ENCODE measurements at regions not wholly inside any gene's neighbourhood (a gene's known extent, or its start where the extent isn't known, plus 50 kb on each side); places are given as distances from the start of the nearest gene placed in this dataset.

DNA sequence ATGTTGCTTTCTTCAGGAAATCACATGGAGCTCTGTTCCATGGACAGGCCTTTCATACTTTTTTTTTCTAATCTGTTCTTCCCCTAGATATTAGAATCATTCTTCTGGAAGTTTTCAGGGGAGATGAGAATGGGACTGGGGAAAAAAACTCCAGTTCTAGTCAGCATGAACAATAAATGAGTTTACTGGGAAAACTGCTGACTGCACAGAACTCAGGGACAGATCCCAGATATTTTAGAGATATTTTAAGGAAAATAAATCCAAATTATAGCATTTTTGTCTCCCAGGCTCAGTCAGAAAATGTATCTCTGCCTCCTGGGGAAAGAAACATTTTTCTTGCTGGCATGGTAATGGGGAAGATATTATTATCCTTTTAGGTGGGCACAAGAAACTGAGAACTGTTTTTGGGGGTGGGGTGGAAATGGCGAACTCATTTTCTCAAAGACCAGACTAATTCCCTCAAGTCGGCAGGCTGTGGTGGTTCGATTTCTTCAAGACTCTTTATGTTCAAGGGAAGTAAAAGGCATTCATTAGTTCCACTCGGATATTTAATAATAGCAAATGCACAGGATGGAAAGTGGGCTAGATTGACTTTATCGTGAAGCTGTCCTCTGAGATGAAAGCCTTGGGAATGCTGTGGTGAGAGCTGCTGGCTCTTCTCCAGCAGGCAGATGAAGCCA lies 157.5 kb downstream of the ADRA2A start:
- peaks cover 10% of the 10 kb centered on the region for H3K27me3 Mint-ChIP-seq (ENCODE audit: low read depth)
- H3K79me1 ChIP-seq (ENCODE audit: insufficient read depth, low read depth, low read length, poor library complexity, severe bottlenecking) = no peaks in the 10 kb centered on the region
- H3K27ac ChIP-seq (ENCODE audit: insufficient read length, low read depth, low read length) = no peak overlapping the region
- H3K79me2 ChIP-seq (ENCODE audit: insufficient read depth, low read length) = no peaks in the 10 kb centered on the region
- no peak overlapping the region for H2BK120ac ChIP-seq (ENCODE audit: low read depth, low read length, poor library complexity, severe bottlenecking)
- no peak for DNase-seq
- peaks cover 0 to under 1% (median 0%) of the 10 kb centered on the region in 3 experiments; a peak in 1 of 7 replicates for H3K36me3 Mint-ChIP-seq (ENCODE audit: insufficient read depth in 1 of 3, low read depth in 3 of 3)
- no peak overlapping the region for H3K14ac ChIP-seq (ENCODE audit: insufficient read depth, low read length)
- no peak overlapping the region for H2BK15ac ChIP-seq (ENCODE audit: low read depth, low read length)
- no peak overlapping the region for H3K56ac ChIP-seq (ENCODE audit: insufficient read length, low read depth, low read length)
- H2AK5ac ChIP-seq (ENCODE audit: insufficient read length, low read length) = no peak overlapping the region
- no peak overlapping the region for H3K18ac ChIP-seq (ENCODE audit: insufficient read length, low read depth, low read length)
- no peaks in the 10 kb centered on the region for H4K20me1 ChIP-seq (ENCODE audit: control insufficient read depth, insufficient read depth, insufficient read length)
- no peaks in the 10 kb centered on the region for H3K23me2 ChIP-seq (ENCODE audit: insufficient read length, low read depth, low read length, poor library complexity, severe bottlenecking)
- no peak overlapping the region for H4K91ac ChIP-seq (ENCODE audit: insufficient read length, low read depth, low read length)
- no peaks in the 10 kb centered on the region for H3K4me1 Mint-ChIP-seq
- H3K4me1 ChIP-seq (ENCODE audit: insufficient read depth, low read length) = no peaks in the 10 kb centered on the region
- no peak overlapping the region for H2AFZ ChIP-seq (ENCODE audit: low read length)
- H4K5ac ChIP-seq (ENCODE audit: insufficient read length, low read depth, low read length) = no peak overlapping the region
- peaks cover under 1% of the 10 kb centered on the region in 2 experiments; a peak in 4 of 5 replicates for H3K9me3 Mint-ChIP-seq
- H2BK5ac ChIP-seq (ENCODE audit: insufficient read length, low read length) = no peak overlapping the region
- no peak overlapping the region for H3K4me2 ChIP-seq (ENCODE audit: insufficient read depth, insufficient read length, low read length)
- no peak overlapping the region for H3T11ph ChIP-seq (ENCODE audit: low read length)
- H3K4ac ChIP-seq (ENCODE audit: low read depth, low read length) = no peak overlapping the region
- no peak overlapping the region for H2BK12ac ChIP-seq (ENCODE audit: insufficient read length, low read depth, low read length)
- H3K23ac ChIP-seq (ENCODE audit: insufficient read length, low read depth, low read length) = no peak overlapping the region
- no peak overlapping the region for H2BK20ac ChIP-seq (ENCODE audit: low read depth, low read length, poor library complexity, severe bottlenecking)
- no CpG with 5 or more reads among the region's 5 CpGs for WGBS (ENCODE audit: extremely low coverage, insufficient read length, low lambda C conversion rate)
- no peak overlapping the region for H4K8ac ChIP-seq (replicated peaks; ENCODE audit: insufficient read length, low read depth, low read length)
- no peaks in the 10 kb centered on the region; the same call in 1 of the 2 replicates for H3K27me3 ChIP-seq (ENCODE audit: insufficient read depth, low read length)
- TF ChIP-seq, protein P1, sequence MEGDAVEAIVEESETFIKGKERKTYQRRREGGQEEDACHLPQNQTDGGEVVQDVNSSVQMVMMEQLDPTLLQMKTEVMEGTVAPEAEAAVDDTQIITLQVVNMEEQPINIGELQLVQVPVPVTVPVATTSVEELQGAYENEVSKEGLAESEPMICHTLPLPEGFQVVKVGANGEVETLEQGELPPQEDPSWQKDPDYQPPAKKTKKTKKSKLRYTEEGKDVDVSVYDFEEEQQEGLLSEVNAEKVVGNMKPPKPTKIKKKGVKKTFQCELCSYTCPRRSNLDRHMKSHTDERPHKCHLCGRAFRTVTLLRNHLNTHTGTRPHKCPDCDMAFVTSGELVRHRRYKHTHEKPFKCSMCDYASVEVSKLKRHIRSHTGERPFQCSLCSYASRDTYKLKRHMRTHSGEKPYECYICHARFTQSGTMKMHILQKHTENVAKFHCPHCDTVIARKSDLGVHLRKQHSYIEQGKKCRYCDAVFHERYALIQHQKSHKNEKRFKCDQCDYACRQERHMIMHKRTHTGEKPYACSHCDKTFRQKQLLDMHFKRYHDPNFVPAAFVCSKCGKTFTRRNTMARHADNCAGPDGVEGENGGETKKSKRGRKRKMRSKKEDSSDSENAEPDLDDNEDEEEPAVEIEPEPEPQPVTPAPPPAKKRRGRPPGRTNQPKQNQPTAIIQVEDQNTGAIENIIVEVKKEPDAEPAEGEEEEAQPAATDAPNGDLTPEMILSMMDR (conservative IDR thresholded peaks at IDR 0.05) = no peak
- H3K27ac Mint-ChIP-seq = no peak overlapping the region
- no peak overlapping the region for H3K4me3 Mint-ChIP-seq
- no peaks in the 10 kb centered on the region for H3K9me3 ChIP-seq (ENCODE audit: control insufficient read depth, low read depth, low read length)
- H3K9ac ChIP-seq (ENCODE audit: extremely low read depth, insufficient read length, low read length) = no peak overlapping the region
